Fibroblast of pulmonary artery (primary cell): ENCODE measurements at regions not wholly inside any gene's neighbourhood (a gene's known extent, or its start where the extent isn't known, plus 50 kb on each side); places are given as distances from the start of the nearest gene placed in this dataset.
"Not testable (repeated sequence)": the region's sequence is repeated elsewhere in the genome, so short reads cannot be mapped to it uniquely, and the experiment has no call there.

Experiments
- DNase-seq: peaks from one replicate; pipeline ENCODE4 v3.0.0-alpha.2; 2010; ENCODE audit warnings: low read depth
- H3K4me3 ChIP-seq: replicated peaks from 2 replicates; pipeline ENCODE4 v1.5.1; 2011; ENCODE audit warnings: low read depth, mild to moderate bottlenecking, control low read depth, low read length, moderate library complexity
- CTCF ChIP-seq: IDR thresholded peaks from 2 replicates; pipeline ENCODE4 v1.5.1; 2011; ENCODE audit warnings: mild to moderate bottlenecking, control low read depth, low read length, inconsistent platforms; ENCODE audit errors: missing control alignments

GRCh38 chr4:167883266-167883665 lies 209.1 kb upstream of the ANXA10 start:
- TF ChIP-seq CTCF = no peak
- no peak for DNase-seq
- H3K4me3 ChIP-seq = no peak overlapping the region

- no peak for DNase-seq
- TF ChIP-seq CTCF = no peak
- H3K4me3 ChIP-seq = no peak overlapping the region
Observed at GRCh38 chr4:167885071-167885470, 207.3 kb upstream of the ANXA10 start.

- no peak for DNase-seq
Observed at GRCh38 chr4:167885872-167886271, 206.5 kb upstream of the ANXA10 start.

GRCh38 chr4:167887726-167888125 lies 204.6 kb upstream of the ANXA10 start:
- DNase-seq = no peak
- H3K4me3 ChIP-seq = no peak overlapping the region
- TF ChIP-seq CTCF = no peak

More at GRCh38 chr4:167885872-167886271, 206.5 kb upstream of the ANXA10 start:
- no peak overlapping the region for H3K4me3 ChIP-seq
- TF ChIP-seq CTCF = no peak

DNA sequence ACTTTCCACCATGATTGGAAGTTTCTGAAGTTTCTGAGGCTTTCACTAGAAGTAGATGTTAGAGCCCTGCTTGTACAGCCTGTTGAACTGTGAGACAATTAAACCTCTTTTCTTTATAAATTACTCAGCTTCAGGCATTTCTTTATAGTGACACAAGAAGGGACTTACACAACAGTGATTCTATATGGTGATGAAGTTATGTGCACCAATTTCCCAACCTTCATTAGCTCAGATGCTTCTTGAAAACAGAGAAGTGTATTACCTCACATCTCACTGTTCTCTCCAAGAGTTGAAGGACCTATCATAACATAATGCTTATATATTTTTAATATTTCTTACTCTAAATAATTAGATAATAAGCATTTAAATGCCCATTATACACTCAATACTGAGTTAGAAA lies 202.1 kb upstream of the ANXA10 start:
- TF ChIP-seq CTCF = no peak
- no peak overlapping the region for H3K4me3 ChIP-seq
- DNase-seq = no peak

- H3K4me3 ChIP-seq = no peak overlapping the region
- TF ChIP-seq CTCF = no peak
- no peak for DNase-seq
Observed at GRCh38 chr4:167893531-167893930, 198.8 kb upstream of the ANXA10 start.

DNA sequence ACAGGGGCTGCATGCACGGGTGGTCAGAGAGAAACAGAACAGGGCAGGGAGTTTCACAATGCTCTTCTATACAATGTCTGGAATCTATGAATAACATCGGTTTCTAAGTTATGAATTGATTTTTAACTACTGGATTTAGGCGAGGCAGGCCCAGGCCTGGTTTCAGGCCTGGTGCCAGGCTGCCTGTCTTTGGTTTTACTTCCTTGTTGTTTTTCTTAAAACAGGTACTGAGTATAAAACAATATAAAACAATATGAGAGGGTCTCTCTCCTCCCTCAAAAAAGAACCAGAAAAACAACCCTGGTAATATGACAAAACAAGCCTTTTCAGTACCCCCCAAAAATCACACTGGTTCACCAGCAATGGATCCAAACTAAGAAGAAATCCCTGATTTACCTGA lies 196.1 kb upstream of the ANXA10 start:
- DNase-seq, H3K4me3 ChIP-seq: not testable (repeated sequence)

GRCh38 chr4:167897116-167897515 lies 195.2 kb upstream of the ANXA10 start:
- peak; percentile 86 for DNase-seq
- H3K4me3 ChIP-seq = no peak overlapping the region
- no peak for TF ChIP-seq CTCF
